HCEC 1CT (cell line): ENCODE measurements at regions not wholly inside any gene's neighbourhood (a gene's known extent, or its start where the extent isn't known, plus 50 kb on each side); places are given as distances from the start of the nearest gene placed in this dataset.
"Not testable (repeated sequence)": the region's sequence is repeated elsewhere in the genome, so short reads cannot be mapped to it uniquely, and the experiment has no call there.

ENCODE experiments used
- DNase-seq: peaks from one replicate; pipeline ENCODE4 v3.0.0-alpha.2; 2017

- DNase-seq, result no peak
Measured at GRCh38 chr12:61111218-61111617, 1149.0 kb upstream of the USP15 start.

GRCh38 chr12:61137677-61138414 lies 1122.4 kb upstream of the USP15 start:
- no peak for DNase-seq

GRCh38 chr12:61138415-61138759 lies 1121.8 kb upstream of the USP15 start:
- no peak for DNase-seq

- DNase-seq, result no peak
Measured at GRCh38 chr12:61161961-61162360, 1098.2 kb upstream of the USP15 start.

GRCh38 chr12:61188801-61189595 lies 1071.2 kb upstream of the USP15 start:
- no peak for DNase-seq

GRCh38 chr12:61213646-61214045 lies 1046.6 kb upstream of the USP15 start:
- DNase-seq, result no peak

GRCh38 chr12:61220337-61220736 lies 1039.9 kb upstream of the USP15 start:
- no peak for DNase-seq

GRCh38 chr12:61232040-61232439 lies 1028.2 kb upstream of the USP15 start:
- DNase-seq, result no peak

- DNase-seq, result no peak
Measured at GRCh38 chr12:61250303-61250702, 1009.9 kb upstream of the USP15 start.

- no peak for DNase-seq
Measured at GRCh38 chr12:61251076-61251475, 1009.1 kb upstream of the USP15 start.

GRCh38 chr12:61254225-61254624 lies 1006.0 kb upstream of the USP15 start:
- DNase-seq, result no peak

- not testable (repeated sequence) for DNase-seq
Measured at GRCh38 chr12:61264294-61264693, 995.9 kb upstream of the USP15 start.

- no peak for DNase-seq
Measured at GRCh38 chr12:61267474-61267873, 992.7 kb upstream of the USP15 start.

- no peak for DNase-seq
Measured at GRCh38 chr12:61272441-61272840, 987.8 kb upstream of the USP15 start.

- DNase-seq, result no peak
Measured at GRCh38 chr12:61282790-61283575, 977.2 kb upstream of the USP15 start.

GRCh38 chr12:61290473-61290872 lies 969.7 kb upstream of the USP15 start:
- DNase-seq, result no peak

- no peak for DNase-seq
Measured at GRCh38 chr12:61291647-61292046, 968.6 kb upstream of the USP15 start.

- not testable (repeated sequence) for DNase-seq
Measured at GRCh38 chr12:61294011-61294410, 966.2 kb upstream of the USP15 start.

- no peak for DNase-seq
Measured at GRCh38 chr12:61301817-61302216, 958.4 kb upstream of the USP15 start.

GRCh38 chr12:61302282-61302681 lies 957.9 kb upstream of the USP15 start:
- DNase-seq, result no peak

GRCh38 chr12:61308220-61308619 lies 952.0 kb upstream of the USP15 start:
- DNase-seq, result no peak

GRCh38 chr12:61311413-61311812 lies 948.8 kb upstream of the USP15 start:
- no peak for DNase-seq

- DNase-seq, result no peak
Measured at GRCh38 chr12:61348871-61349270, 911.3 kb upstream of the USP15 start.

- no peak for DNase-seq
Measured at GRCh38 chr12:61355105-61355504, 905.1 kb upstream of the USP15 start.
